ENCODE measurements at regions not wholly inside any gene's neighbourhood (a gene's known extent, or its start where the extent isn't known, plus 50 kb on each side); places are given as distances from the start of the nearest gene placed in this dataset.

DNA sequence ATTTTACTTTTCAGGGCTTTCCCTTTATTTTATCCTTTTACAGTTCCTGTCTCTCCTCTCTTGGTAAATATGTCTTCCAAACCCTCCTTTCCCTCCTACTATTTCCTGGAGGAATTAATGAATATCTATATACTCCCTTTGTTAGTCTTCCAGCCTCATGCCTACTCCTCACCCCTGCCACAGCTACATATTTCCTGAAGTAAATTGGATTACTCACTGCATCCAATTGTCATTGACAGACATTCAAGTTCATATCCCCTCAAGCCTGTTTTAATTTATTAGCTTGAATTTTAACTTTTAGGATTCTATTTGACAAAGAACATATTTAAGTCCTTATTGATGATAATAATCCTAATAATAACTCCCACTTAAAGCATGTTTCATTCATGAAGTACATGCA lies 314.5 kb downstream of the TMEM161B start:
- in situ Hi-C loops (cut with MboI; ENCODE audit: low sequenced_read_pairs): no loop called here

DNA sequence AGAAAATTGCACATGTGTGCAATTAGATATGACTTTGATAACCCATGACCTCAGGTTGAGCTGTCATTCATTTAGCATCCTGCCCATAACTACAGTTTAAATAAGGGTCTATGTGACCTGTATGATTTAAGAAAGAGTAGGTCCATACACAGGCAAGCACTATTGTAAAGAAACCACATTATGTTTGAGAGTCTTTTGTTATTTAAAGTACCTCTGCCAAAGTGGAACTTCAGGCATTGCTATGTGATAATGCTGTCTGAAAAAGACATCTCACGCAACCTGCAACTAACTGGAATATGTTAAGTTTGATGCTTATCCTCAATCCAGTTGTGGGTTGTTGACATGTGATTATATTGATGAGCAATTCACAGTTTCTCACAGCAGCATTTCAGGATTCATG lies 317.0 kb downstream of the TMEM161B start:
- in situ Hi-C loops (cut with MboI; ENCODE audit: low sequenced_read_pairs): no loop called here

GRCh38 chr5:87949676-87950631 lies 318.7 kb downstream of the TMEM161B start:
- in situ Hi-C loops (cut with MboI; ENCODE audit: low sequenced_read_pairs): no loop called here

- in situ Hi-C loops (cut with MboI; ENCODE audit: low sequenced_read_pairs): no loop called here
These were observed 320.2 kb downstream of the TMEM161B start for GRCh38 chr5:87948486-87948885.

GRCh38 chr5:87946271-87946670 lies 322.4 kb downstream of the TMEM161B start:
- in situ Hi-C loops (cut with MboI; ENCODE audit: low sequenced_read_pairs): no loop called here

DNA sequence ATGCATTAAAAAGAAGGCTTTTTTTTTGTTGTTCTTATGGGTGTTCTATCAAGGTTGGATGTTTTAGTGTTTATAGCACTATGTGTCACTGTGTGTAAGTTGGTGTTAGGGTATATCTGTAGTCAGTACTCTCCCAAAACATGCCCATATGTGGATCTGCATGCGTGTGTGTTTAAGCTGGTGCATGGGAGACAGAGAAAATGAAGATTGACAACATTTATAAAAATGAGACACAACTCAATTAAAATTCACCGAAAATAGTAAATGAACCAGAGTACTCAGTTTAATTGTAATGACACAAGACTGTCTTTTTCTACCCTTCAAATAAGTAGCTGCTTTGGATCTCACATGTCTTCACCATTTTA lies 323.4 kb downstream of the TMEM161B start:
- in situ Hi-C loops (cut with MboI; ENCODE audit: low sequenced_read_pairs): no loop called here

DNA sequence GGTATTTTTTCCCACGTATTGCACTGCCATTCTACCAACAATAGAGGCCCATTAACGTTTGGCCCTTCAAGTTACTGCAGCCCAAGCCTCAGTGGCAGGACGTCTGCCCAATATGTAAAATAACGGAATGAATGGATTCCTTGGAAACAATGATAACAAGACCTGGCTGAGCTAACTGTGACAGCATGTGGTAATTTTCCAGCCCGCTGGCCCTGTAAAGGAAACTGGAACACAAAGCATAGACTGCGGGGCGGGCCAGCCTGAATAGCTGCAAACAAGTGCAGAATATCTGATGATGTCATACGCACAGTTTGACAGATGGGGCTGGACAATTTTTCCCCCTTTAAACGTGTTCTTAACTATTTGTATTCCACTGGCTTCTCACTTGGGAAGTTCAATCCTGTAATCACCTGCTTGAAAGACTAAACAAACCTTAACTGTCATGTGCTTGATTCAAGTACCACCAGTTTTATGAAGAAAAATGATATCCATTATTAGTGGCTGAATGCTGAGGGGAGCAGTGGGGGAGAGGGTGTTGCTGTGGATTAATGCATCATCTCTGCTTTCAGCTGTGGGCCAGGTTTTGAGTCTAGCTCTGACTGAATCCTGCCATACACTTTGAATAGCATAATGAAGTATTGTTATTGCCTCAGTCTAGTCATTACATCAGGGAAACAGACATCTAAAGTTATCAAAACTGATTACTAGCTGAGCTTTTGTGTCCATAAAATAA lies 323.9 kb downstream of the TMEM161B start:
- in situ Hi-C loops (cut with MboI; ENCODE audit: low sequenced_read_pairs): no loop called here

DNA sequence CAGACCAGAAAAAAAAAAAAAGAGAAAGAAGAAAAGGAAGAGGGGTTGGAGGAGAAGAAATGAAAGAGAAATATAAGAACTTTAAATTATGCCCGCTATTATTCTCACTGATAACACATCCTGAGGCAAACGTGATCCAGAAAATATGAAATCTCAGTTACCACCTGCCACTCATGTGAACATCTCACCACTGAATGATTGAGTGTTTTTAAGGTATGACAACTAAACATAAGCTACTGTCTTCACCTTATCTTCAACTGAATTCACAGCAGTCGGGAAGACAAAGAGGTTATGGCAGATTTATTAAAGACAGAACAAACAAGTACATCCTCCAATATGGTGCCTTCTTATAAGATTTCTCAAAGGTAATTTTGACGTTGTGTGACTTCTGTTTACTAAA lies 327.9 kb downstream of the TMEM161B start:
- in situ Hi-C loops (cut with MboI; ENCODE audit: low sequenced_read_pairs): no loop called here

GRCh38 chr5:87936667-87937066 lies 332.0 kb downstream of the TMEM161B start:
- in situ Hi-C loops (cut with MboI; ENCODE audit: low sequenced_read_pairs): no loop called here

DNA sequence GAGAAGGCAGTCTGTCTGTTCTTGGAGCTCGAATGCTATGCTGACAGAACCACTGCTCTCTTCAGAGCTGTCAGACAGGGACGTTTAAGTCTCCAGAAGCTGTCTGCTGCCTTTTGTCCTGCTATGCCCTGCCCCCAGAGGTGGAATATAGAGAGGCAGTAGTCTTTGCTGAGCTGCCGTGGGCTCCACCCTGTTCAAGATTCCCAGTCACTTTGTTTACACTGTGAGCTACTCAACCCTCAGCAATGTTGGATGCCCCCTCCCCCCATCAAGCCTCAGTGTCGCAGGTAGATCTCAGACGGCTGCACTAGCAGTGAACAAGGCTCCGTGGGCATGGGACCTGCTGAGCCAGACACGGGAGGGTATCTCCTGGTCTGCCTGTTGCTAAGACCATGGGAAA lies 344.2 kb downstream of the TMEM161B start:
- in situ Hi-C loops (cut with MboI; ENCODE audit: low sequenced_read_pairs): no loop called here

GRCh38 chr5:87916320-87916719 lies 352.3 kb downstream of the TMEM161B start:
- in situ Hi-C loops (cut with MboI; ENCODE audit: low sequenced_read_pairs): no loop called here

- in situ Hi-C loops (cut with MboI; ENCODE audit: low sequenced_read_pairs): no loop called here
These were observed 356.2 kb downstream of the TMEM161B start for GRCh38 chr5:87912419-87912818.

DNA sequence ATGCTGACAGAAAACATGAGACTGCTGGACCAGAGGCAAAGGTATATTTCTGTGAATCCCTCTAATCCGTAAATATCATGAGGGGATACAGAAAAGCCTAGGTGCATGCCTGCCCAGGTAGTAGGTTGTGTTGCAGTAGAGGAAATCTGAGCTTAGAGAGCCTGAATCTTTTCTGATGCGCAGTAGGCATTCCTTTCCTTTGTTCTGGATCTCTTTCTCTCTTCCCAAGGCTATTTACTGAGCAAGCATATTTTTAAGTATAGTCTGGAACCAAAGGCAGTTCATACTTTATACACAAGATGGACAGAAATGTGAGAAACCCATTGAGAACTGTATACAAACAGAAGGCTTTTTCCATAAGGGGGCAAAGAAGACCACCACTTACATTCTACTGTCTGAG lies 359.3 kb downstream of the TMEM161B start:
- in situ Hi-C loops (cut with MboI; ENCODE audit: low sequenced_read_pairs): no loop called here

- in situ Hi-C loops (cut with MboI; ENCODE audit: low sequenced_read_pairs): no loop called here
These were observed 361.7 kb downstream of the TMEM161B start for GRCh38 chr5:87906962-87907361.

DNA sequence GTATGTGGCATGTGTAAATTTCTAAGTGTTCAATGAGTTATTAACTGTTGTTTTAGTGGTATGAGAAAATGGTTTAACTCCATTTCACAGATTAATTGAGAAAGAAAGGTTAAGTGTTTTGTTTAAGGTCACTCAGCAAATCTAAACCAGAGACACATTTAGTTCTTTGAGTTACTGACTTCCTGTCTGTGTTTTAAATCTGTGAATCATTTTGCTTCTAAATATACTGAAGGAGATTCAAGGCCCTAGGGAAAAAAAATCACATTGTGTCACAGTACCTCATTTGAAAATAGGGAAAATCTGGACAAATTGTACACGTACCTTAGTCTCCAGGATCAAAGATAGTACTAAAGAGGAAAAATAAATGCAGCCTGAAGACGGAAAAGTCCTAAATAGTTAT lies 368.2 kb downstream of the TMEM161B start:
- in situ Hi-C loops (cut with MboI; ENCODE audit: low sequenced_read_pairs): no loop called here

- in situ Hi-C loops (cut with MboI; ENCODE audit: low sequenced_read_pairs): no loop called here
These were observed 368.9 kb downstream of the TMEM161B start for GRCh38 chr5:87899721-87900131.

- in situ Hi-C loops (cut with MboI; ENCODE audit: low sequenced_read_pairs): no loop called here
These were observed 369.4 kb downstream of the TMEM161B start for GRCh38 chr5:87899208-87899661.

DNA sequence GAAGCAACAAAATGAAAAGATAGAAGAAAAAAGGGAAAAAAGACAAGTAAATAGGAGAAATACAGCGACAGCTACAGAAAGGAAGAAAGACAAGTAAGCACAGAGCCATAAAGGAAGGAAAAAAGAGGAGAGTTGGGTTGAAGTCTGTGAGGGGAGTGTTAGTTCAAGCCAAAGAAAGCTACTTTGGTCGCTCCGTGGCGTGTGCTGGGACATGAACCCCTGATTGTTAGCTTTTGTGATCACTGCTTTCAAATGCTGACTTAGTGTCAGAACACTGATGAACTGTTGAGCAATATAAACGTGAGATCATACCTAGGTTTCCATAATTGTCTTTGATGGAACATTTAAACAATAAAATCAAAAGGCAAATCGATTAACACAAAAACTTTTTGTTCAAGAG lies 370.1 kb downstream of the TMEM161B start:
- in situ Hi-C loops (cut with MboI; ENCODE audit: low sequenced_read_pairs): no loop called here

DNA sequence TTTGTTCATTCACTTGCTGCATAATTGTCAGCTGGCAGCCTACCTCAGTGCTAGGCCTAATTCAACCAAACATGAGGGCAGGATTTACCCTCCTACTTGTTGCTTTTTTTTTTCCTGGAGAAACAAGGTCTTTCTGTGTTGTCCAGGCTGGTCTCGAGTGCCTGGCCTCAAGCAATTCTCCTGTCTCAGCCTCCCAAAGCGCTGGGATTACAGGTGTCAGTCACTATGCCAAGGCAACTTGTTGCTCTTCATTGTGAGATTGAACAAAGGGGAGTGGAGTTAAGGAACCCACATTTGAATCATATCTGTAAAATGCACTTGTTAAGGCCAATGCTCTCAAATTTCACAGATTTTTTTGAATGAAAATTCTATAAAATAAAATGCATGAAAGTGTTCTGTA lies 380.5 kb downstream of the TMEM161B start:
- in situ Hi-C loops (cut with MboI; ENCODE audit: low sequenced_read_pairs): no loop called here

GRCh38 chr5:87887247-87887646 lies 381.4 kb downstream of the TMEM161B start:
- in situ Hi-C loops (cut with MboI; ENCODE audit: low sequenced_read_pairs): no loop called here

DNA sequence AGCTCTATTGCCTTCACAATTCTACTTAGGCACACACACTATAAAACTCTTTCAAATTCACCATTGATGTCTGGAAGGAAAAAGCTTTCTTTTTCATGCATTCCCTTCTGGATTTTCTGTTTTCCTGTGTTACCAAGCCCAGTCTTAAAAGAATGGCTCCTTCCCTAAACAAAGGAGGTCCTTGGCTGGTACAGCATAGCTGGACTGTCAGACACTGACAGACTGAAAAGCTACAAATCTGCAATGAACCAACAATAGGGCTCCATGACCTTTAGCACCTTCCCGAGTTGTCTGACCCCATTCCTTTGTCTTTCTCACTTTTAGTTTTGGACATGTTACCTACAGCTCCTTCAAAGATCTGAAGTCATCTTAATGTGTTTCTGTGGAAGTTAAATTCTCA lies 382.5 kb downstream of the TMEM161B start:
- in situ Hi-C loops (cut with MboI; ENCODE audit: low sequenced_read_pairs): no loop called here

DNA sequence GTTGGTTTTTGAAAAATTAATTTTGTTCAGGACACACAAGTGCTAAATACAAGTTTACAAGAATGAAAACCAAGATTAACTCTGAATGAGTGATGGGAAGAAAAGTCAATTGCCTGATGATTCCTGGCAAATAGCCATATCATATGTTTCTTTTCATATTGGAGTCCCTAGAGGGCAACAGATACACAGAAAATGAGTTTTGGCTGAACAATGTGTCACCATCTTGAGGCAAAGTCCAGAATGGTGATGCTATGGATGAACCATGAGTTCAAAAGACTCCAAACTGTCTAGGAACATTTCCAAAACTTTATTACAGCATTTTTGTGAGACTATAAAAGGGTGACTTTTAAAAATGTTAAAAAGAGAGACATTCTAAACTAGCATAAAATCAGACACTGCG lies 382.9 kb downstream of the TMEM161B start:
- in situ Hi-C loops (cut with MboI; ENCODE audit: low sequenced_read_pairs): no loop called here
